ENCODE measurements at regions not wholly inside any gene's neighbourhood (a gene's known extent, or its start where the extent isn't known, plus 50 kb on each side); places are given as distances from the start of the nearest gene placed in this dataset.
"Not testable (repeated sequence)": the region's sequence is repeated elsewhere in the genome, so short reads cannot be mapped to it uniquely, and the experiment has no call there.

DNA sequence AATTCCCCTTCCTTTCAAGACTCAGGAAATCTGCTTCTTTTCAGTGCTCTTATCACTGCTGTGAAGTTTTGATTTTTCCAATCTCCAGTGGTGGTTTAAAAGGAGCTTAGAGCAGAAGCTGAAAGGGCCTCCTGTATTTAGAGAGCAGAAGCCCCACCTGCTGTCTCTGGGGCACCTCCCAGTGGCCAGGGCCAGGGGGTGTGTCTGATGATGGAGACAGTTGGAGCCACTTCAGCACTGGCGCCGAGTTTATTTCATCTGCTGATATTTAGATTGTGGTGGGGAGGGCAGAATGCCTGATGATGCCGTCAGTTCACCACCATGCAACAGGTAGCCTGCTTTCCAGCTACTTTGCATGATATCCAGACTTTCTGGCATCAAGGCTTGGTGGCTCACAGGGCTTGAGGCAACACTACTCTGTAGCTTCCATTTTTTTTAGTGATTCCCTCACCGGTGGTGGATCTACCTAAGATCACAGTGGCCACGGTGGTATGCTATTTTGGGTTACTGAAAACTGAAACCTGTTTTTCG lies 371.9 kb downstream of the KCNRG start:
- no peak for DNase-seq (ENCODE audit: low read depth, low spot score)

DNA sequence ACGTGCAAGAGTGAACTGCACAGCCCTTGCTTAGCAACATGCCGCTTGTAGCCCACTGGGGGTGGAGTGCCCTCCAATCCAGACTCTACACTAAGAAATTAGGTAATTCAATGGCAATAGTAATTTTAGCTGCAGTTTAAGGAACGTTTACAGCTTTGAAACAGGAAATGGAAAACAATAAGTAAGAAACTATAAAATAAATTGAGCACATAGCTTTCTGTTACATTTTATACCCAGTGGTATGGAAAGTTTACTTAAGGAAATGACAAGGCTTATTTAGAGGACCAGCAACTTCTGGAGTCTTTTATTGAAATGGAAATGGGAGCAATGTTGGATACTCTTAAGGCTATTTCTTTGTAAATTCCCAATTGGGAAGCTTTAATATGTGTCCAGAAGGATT lies 373.2 kb downstream of the KCNRG start:
- no peak for DNase-seq (ENCODE audit: low read depth, low spot score)

DNA sequence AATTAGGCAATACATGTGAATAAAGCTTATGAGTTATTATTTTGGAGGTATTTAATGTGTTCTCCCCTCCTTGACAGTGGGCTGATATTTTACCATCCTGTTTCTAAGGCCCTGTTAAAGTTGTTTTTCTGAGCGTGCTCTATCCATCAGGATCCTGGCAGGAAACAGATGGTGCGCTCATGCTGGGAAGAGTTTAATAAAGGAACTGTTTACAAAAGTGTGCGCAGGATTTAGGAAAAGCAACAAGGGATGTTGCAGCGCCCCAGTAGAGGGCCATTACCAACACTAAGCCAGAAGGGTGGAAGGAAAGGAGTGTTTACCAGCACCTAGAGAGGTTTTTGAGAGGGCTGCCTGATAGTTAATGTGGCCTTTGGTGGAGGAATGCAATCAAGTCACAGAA lies 374.5 kb downstream of the KCNRG start:
- no peak for DNase-seq (ENCODE audit: low read depth, low spot score)

DNA sequence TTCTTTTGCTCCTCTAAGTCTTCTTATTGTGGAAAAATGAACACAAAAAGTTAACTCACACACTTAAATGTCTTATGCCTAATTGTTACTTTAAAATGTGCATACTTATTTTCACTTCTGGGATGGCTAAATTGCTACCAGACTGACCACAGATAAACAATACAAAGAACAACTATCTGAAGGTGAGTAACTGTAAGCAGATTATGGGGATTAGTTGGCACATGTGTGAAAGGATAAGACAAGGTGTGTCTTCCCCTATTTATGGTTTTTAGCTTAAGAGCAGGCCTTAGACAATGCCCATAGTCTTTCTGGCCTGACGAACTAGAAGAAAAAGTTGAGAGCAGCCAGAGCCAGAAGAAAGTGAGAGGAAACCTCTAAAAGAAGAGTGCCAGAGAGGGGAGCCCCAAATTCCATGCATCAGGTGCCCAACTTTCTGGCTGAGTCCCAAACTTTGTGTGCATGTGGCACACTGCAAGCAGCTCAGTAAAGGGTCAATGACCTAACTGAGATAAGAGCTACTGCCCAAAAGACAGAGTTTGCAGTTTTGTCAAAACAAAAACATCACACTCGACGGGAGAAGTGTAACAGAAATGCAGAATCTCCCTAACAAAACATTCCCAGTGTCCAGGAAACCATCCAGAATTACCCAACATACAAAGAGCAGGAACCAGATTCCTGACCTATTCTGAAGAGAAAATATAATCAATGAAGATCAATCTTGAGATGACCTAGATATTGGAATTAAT lies 375.4 kb downstream of the KCNRG start:
- no peak for DNase-seq (ENCODE audit: low read depth, low spot score)

DNA sequence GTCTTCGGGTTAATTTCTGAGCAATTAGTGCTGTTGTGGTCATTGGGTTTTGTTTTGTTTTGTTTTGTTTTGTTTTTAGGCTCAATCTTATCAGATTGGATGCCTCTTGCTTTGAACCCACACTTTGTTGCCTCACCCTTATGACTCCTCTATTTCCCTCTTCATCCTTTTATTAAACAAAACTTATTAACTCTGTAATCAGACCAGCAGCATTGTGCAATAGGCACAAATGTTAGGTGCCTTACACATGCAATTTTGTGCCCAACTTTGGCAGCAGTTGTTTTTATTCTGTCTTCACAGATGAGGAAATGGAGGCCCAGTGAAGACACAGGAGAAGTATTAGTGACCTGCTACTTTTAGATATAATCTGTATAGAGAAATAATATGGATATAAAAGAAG lies 377.7 kb downstream of the KCNRG start:
- DNase-seq (ENCODE audit: low read depth, low spot score): no peak

DNA sequence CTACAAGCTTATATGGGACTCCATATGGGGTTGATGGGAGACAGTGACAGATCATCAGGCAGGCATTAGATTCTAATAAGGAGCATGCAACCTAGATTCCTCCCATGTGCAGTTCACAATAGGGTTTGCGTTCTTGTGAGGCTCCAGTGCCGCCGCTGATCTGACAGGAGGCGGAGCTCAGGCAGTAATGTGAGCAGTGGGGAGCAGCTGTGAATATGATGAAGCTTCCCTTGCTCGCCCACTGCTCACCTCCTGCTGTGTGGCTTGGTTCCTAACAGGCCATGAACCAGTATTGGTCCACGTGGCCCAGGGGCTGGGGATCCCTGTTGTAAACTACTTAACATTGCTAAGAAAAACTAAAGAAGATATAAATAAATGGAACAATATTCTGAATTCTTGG lies 378.4 kb downstream of the KCNRG start:
- no peak for DNase-seq (ENCODE audit: low read depth, low spot score)

DNA sequence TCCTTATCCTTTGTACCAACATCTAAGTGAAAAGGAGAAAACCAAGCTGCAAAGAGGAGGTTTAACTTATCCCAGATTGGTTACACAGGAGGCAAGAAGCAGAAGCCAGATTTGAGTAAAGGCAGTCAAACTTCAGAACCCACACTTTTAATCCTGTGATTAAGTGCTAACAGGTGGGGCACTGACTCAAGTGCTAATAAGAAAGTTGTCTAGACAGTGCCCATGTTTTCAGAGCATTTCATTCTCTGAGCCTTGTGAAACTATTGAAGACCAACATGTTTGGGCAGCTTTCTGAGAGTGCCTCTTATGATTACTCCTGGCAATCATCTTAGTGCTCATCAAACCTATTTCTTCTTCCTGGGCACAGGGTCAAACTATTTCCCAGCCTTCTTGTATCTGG lies 380.8 kb downstream of the KCNRG start:
- no peak for DNase-seq (ENCODE audit: low read depth, low spot score)

DNA sequence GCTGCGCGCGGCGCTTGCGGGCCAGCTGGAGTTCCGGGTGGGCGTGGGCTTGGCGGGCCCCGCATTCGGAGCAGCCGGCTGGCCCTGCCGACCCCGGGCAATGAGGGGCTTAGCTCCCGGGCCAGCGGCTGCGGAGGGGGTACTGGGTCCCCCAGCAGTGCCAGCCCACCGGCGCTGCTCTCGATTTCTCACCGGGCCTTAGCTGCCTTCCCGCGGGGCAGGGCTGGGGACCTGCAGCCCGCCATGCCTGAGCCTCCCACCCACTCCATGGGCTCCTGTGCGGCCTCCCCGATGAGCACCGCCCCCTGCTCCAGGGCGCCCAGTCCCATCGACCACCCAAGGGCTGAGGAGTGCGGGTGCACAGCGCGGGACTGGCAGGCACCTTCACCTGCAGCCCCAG lies 381.4 kb downstream of the KCNRG start:
- DNase-seq (ENCODE audit: low read depth, low spot score): not testable (repeated sequence)

DNA sequence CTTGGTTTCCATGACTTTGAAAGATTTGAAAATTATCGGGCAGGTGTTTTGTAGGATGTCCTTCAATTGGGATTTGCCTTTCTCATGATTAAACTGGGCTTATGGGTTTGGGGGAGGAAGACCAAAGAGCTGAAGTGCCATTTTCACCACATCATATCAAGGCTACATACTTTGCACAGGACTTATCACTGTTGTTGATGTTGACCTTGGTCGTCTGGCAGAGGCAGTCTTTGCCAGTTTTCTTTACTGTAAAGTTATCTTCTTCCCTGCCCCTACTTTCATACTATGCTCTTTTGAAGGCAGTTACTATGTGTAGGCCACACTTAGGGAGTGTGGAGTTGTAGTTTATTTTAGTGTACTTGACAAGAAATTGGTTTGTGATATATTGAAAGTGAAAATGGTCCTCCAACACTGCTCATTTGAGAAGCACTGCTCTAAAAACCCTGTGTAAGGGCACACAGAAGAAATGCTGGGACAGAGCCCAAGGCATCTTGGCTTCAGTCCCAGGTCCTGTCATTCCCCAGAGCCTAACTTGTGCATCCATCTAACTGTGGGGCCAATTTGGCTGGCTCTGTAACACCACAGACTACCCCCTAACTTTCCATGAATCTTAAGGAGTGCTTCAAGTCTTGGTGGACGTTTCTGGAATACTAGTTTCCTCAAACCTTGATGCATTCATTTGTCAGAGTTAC lies 384.9 kb downstream of the KCNRG start:
- no peak for DNase-seq (ENCODE audit: low read depth, low spot score)

DNA sequence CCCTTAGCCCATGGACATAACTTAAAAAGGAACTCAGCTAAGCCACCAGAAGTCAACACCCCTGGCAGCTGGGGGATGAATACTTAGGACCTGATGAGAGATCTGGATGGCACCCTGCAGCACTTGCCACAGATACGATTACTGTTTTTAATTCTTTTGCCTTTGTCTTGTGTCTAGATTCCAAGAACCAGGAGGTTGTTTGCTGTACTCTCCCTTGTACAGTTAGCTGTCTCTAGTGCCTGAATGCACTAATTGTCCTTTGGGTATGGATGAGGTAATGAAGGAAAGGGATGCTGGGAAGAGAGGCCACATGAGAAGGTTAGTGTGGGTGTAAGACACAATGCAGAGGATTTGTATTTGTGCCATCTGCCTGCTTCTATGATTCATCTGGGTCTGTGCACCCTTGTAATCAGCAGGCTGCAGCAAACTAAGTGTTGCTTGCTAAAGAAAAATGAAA lies 385.8 kb downstream of the KCNRG start:
- no peak for DNase-seq (ENCODE audit: low read depth, low spot score)

DNA sequence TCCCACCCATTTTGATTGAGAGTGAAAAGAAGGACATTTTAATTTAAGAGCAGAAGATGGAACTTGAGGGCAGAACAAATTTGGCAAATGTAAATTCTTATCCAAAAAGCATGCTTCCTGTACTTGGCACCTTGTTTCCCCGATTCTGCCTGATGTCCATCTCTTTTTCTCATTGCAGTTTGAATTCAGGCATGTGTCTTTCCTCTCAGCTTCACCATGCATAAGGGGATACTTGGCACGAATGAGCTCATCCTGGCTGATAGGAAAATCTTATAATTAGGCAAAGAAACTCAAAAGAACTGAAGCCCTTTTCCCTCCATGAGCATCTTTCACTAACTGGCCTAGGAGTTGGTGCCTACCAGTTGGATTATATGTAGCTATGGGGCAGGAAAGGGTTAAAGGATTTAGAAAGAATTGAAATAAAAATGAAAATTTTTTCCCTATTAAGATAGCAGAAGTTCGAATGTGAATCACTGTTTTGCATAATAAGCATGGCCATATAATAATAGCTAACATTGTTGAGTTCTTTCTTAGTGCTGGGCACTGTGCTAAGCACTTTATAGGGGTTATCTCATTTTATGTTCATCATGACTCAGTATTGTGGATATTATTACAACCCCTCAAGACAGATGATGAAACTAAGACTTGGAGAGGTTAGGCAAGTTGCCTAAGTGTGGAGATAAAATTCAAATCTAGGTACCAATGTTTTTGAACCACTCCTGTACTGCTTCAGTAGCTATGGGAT lies 386.6 kb downstream of the KCNRG start:
- DNase-seq (ENCODE audit: low read depth, low spot score): no peak

DNA sequence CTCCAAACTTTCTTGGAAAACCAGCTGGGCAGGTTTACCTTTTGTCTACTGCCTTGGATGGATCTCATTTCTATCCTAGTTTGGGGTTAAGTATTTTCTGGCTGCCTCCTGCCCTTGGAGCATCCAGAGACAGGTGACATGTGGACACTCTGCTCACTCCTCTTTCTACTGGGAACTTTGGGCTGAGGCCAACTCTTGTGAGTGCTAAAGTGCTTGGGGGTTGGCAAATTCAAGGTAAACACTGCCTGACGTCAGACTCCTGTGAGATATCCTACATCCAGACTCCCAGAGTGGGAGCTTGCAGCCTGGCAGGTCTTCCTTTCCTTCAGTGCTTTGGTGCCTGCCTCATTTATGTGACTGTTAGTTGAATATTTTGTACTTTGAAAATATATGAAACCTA lies 388.1 kb downstream of the KCNRG start:
- no peak for DNase-seq (ENCODE audit: low read depth, low spot score)

DNA sequence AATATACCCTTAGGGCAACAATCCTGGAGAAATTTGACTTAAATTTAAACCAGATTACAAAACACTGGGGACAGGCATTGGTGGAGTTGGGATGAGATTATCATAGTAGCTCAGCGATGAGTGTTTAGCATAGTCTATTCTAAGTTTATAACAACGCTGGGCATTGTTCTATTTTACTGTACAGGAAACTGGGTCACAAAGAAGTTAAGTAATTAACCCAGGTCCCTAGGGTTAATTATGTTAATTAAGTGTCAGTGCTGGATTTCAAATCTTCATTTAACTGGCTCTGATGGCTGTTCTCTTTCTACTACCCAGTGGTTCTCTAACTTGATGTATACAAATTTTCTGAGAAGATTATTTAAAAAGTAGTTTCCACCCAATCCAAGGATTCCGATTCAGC lies 388.9 kb downstream of the KCNRG start:
- no peak for DNase-seq (ENCODE audit: low read depth, low spot score)

DNA sequence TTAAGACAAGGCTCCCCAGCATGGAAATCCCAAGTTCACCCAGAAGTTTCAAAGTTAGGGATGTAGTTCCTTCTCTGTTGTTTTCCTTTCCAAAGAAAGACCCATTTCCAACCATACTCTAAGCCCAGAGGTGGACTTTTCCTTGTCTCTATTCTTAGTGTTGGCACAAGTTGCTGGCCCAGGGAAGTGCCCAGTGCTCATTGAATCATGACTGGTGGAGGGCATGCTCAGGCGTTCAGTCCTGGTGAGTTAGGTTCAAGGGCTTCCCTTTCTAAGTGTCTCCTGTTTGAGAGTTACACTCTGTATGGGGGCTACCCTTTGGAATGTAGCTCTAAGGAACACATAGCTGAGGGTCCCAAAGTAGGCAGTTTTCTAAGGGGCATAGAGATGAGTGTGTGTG lies 389.5 kb downstream of the KCNRG start:
- no peak for DNase-seq (ENCODE audit: low read depth, low spot score)

DNA sequence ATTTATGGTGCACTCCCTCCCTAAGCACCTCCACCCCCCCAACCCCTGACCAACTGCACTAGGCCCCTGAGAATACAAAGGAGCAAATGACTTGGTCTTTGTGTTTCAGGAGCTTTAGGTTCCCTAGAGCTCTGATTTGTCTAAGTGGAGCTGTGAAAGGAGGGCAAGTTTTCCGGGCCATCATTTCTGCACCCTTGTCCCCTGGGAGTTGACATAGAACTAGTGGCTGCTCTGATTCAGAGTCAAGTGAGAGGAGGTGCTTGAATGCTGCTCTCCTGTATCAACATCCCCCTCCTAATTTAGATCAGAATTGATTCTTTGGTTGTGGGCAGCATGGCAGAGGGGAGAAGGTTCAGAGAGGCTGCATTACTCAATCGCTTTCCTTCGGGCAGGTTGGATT lies 391.6 kb downstream of the KCNRG start:
- no peak for DNase-seq (ENCODE audit: low read depth, low spot score)

DNA sequence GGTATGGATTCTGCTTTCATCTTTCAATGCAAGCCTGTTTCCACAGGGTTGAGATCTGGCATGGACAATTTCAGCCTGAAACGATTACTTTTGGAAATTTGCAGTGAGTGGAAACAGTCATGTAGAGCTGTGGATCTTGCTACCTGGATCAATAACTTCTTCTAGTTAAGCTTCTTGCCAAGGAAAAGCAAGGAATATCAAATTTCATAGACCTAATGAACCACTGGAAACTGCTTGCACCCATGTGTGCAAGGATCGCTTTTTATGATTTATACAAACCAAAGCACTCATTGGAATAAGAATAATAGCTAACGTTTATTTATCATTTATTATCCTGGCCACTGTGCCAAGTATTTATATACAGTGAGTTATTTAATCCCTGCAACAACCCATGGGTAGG lies 392.8 kb downstream of the KCNRG start:
- no peak for DNase-seq (ENCODE audit: low read depth, low spot score)

DNA sequence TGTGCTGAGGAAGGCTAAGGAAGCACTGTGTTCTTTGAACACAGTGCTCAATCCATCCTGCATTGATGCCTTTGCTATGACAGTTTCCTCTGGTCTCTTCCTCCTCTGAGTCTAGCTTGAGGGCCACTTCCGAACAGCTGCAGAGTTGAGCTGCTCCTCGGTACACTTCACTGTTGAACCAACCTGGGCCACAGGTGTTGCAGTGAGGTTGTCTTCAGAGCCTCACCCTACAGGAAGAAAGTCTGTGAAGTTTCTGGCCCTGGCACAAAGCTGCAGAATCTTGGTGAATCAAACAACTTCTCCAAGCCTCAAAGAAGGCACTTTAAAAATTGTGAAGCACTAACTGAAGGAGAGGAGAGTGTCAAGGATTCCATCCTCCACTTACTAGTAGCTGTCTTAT lies 394.0 kb downstream of the KCNRG start:
- DNase-seq (ENCODE audit: low read depth, low spot score): no peak

DNA sequence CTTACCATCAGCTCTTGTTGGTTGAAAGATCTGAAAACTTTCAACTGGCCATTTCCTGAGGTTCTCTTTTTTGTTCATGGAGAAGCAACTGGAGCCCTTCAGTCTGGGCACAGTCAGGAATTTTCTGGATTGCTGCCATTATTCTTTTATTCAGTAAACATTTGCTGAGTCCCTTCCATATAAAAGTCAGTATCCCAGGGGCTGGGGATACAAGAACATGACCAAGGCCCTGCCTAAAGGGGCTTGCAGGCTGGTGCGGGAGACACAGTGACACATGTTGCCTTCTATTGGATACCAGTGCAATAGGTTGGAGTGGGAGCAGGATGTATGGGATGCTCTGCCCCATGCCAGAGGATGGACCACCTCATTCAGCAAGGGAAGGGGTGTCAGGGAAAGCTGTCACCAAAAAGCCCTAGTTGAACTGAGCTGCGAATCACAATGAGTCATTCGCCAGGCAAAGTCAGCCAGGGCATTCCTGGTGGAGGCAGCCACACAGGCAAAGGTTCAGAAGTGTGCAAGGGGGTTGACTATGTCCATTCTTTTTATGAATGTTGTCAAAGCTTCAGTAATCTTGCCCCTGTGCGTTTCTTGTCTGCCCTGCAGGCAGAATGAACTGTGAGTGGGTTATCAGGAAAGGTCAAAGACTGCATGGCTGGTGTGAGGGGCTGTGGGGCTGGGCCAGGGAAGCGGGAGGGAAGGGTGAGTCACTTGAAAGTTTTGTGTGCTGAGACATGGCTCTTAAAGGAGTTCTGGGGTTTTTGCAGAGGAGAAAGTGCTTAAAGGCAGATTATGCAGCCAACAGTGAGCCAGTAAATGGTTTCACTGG lies 395.9 kb downstream of the KCNRG start:
- no peak for DNase-seq (ENCODE audit: low read depth, low spot score)

DNA sequence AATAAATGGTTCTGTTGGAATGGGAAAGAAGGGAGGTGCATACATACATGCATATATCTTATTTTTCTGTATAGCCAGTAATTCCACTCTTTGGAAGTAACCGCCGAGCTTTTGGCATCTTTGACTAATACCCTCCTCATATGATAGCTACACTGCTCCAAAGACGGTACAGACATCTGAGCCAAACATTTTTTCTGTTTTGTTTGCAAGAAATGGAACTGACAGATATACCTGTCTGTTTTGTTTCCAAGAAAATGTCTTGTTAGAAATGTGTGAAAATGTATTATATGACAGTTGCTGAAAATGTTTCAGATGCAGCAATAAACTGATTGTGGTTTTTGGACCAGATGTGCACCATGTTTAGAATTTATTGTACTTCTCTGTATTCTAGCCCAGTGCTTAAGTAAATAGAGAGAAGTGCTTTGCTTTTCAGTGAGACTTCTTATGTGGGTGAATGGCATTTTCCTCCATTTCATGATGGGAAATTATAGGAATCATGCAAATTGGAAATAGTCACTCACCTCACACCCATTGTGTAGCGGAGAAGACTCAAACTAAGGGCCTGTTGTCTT lies 396.9 kb downstream of the KCNRG start:
- DNase-seq (ENCODE audit: low read depth, low spot score): no peak

DNA sequence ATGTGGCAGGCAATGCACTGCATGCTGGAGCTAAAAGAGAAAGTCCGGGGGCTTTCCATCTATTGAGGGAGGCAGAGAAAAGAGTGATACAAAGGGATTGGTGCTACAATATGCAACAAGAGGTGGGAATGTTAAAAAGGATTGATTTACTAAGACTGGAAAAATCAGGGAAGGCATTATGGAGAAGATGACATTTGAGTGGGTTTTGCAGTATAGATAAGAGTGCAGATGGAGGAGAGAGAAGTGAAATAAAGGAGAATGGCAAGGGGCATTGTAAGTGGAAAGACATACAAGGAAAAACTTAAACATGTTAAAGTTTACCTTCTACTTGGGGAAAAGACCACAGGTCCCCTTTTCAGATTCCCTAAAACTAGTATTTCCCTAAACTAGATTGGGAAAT lies 399.4 kb downstream of the KCNRG start:
- no peak for DNase-seq (ENCODE audit: low read depth, low spot score)

DNA sequence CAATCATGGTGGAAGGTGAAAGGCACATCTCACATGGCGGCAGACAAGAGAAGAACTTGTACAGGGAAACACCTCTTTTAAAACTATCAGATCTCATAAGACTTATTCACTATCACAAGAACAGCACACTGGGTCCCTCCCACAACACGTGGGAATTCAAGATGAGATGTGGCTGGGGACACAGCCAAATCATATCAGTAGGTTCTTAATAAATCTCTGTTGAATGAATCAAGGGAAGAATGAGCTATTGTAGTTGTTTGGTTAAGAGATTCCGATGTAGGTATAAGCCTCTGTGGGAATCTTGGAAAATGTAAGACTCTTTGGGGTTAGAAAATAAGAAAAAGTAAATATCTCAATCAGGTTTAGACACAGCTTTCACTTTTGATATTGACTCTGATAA lies 400.2 kb downstream of the KCNRG start:
- DNase-seq (ENCODE audit: low read depth, low spot score): no peak

Measured in iPS DF 19.7 (cell line).